ENCODE measurements at regions not wholly inside any gene's neighbourhood (a gene's known extent, or its start where the extent isn't known, plus 50 kb on each side); places are given as distances from the start of the nearest gene placed in this dataset.
"Not testable (repeated sequence)": the region's sequence is repeated elsewhere in the genome, so short reads cannot be mapped to it uniquely, and the experiment has no call there.

DNA sequence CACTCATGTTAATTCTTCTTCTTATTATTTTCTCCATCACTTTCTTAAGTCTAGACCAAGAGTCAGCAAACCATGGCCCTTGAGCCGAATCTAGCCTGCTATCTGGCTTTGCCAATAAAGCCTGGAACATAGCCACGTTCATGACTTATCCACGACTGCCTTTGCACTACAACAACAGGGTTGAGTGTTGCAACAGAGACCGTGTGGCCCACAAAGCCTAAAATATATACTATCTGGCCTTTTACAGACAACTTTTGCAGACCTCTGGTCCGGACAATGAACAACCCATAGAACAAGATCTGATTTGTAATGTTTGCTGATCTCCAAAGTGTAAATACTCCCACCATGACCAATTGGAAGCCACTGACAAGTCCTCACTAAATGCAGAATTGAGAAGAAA is 140.5 kb upstream of the CDYL start:
- TF ChIP-seq, protein P1, sequence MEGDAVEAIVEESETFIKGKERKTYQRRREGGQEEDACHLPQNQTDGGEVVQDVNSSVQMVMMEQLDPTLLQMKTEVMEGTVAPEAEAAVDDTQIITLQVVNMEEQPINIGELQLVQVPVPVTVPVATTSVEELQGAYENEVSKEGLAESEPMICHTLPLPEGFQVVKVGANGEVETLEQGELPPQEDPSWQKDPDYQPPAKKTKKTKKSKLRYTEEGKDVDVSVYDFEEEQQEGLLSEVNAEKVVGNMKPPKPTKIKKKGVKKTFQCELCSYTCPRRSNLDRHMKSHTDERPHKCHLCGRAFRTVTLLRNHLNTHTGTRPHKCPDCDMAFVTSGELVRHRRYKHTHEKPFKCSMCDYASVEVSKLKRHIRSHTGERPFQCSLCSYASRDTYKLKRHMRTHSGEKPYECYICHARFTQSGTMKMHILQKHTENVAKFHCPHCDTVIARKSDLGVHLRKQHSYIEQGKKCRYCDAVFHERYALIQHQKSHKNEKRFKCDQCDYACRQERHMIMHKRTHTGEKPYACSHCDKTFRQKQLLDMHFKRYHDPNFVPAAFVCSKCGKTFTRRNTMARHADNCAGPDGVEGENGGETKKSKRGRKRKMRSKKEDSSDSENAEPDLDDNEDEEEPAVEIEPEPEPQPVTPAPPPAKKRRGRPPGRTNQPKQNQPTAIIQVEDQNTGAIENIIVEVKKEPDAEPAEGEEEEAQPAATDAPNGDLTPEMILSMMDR (IDR thresholded peaks at IDR 0.05; ENCODE audit: insufficient read depth, low read length, missing control alignments): no peak
- H3K4me3 ChIP-seq (ENCODE audit: low read depth, low read length): no peak overlapping the region
- POLR2A ChIA-PET: no interaction called here
- no peak for DNase-seq (ENCODE audit: low read depth, low spot score)
- CTCF ChIA-PET: interaction anchor here (3.0 kb wide), 1 partner anchor 12 kb away, joined by 10 read pairs; no protein-coding TSS in a partner anchor

DNA sequence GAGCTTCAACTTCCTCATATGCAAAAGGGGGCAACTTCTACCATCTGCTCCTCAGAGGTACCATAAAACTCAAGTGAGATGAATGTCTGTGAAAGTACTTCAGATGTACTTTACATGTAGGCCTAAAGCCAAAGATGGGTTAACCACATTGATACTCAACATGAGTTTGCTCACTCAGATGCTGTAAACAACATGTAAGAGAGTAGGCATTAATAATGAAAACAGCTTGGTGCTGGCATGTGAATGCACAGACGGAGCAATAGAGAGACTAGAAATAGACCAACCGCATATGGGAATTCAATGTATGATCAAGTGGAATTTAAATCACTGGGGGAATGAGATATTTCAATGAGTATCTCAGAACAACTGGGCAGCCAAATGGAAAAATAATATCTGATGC is 143.8 kb upstream of the CDYL start:
- no peak overlapping the region for H3K4me3 ChIP-seq (ENCODE audit: low read depth, low read length)
- TF ChIP-seq, protein P1 (IDR thresholded peaks at IDR 0.05; ENCODE audit: insufficient read depth, low read length, missing control alignments): no peak
- no peak for DNase-seq (ENCODE audit: low read depth, low spot score)
- POLR2A ChIA-PET: no interaction called here
- CTCF ChIA-PET: interaction anchor here (0.7 to 1.0 kb wide), 2 partner anchors 15 to 193 kb away, joined by 3 read pairs; no protein-coding TSS in a partner anchor

DNA sequence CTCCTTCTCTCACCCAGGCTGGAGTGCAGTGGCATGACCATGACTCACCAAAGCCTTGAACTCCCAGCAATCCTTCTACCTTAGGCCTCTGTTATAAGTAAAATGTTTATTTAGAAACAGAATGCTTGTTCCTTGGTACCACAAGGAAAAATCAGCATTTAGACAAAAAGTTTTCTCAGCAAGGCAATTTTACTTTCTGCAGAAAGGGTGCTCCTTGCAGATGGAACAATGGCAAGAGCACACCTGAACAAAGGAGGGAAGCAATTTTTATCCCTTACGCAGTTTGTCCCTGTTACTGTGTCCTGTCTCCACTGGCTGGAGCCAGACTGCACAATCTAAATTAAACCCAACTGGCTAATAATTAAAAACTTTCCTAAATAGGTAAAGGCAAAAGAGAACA is 146.4 kb upstream of the CDYL start:
- H3K4me3 ChIP-seq (ENCODE audit: low read depth, low read length); CTCF ChIA-PET; DNase-seq (ENCODE audit: low read depth, low spot score); POLR2A ChIA-PET: not testable (repeated sequence)

DNA sequence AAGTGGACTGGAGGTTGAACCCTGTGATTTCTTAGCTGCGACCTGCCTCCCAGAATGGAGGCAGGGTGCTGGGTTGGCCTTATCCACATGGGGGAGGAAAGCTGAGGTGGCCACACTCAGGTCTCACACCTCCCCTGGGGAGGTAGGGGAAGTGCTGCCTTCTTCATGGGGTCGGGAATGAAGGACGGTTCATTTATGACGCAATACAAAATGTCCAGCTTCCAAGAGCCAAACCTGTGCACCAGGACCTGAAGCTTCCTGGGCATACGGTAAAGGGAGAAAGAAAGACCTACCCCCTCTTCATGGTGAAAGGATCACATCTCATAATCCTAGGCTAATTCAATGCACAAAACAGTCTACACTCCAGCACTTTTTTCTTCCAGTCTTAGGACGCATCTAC is 150.6 kb upstream of the CDYL start:
- CTCF ChIA-PET: no interaction called here
- H3K4me3 ChIP-seq (ENCODE audit: low read depth, low read length): no peak overlapping the region
- POLR2A ChIA-PET: no interaction called here
- TF ChIP-seq, protein P1 (IDR thresholded peaks at IDR 0.05; ENCODE audit: insufficient read depth, low read length, missing control alignments): no peak
- DNase-seq (ENCODE audit: low read depth, low spot score): no peak

DNA sequence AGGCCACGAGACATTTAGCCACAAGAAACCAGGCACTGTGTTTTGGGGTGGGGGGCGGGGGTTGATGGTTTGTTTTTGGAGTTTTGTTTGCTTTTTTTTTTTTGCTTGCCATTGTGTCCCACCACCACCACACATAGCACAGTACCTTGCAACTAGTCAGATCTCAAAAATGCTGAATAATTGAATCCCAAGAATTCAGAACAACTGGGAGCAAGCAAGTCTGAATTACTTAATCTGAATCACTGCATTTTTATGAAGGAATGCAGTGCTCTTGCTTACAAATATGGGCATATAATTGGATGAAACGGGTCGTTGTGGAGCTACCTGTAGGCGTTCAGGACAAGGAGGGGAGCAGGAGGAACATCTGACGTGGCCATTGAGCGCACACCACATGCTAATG is 151.5 kb upstream of the CDYL start:
- H3K4me3 ChIP-seq (ENCODE audit: low read depth, low read length): no peak overlapping the region
- CTCF ChIA-PET: interaction anchor here (0.8 kb wide), 1 partner anchor 201 kb away, joined by 3 read pairs; no protein-coding TSS in a partner anchor
- POLR2A ChIA-PET: no interaction called here
- DNase-seq (ENCODE audit: low read depth, low spot score): no peak
- TF ChIP-seq, protein P1 (IDR thresholded peaks at IDR 0.05; ENCODE audit: insufficient read depth, low read length, missing control alignments): no peak

DNA sequence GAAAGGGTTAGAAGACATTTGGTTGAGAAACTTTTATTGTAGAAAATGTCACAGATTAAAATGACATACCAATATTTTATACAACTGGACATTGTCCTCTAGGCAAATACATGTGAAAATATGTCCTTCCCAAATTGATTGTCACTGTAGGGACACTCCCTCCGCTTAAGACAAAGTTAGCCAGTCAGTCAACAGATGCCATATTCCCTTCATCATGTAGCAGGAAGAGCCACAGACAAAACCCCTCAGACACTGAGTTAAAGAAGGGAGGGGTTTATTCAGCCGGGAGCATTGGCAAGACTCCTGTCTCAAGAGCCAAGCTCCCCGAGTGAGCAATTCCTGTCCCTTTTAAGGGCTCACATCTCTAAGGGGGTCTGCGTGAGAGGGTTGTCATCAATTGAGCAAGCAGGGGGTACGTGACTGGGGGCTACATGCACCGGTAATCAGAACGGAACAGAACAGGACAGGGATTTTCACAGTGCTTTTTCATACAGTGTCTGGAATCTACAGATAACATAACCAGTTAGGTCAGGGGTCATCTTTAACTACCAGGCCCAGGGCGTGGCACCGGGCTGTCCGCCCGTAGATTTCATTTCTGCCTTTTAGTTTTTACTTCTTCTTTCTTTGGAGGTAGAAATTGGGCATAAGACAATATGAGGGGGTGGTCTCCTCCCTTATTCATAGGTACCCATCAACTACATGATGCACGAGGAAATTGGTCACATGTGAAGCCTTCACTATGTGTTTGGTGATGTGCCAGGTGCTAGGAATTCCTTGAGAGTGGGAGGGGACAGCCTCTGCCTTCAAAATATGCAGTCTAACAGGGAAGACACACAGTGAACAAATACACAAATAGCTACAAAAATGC is 155.7 kb upstream of the CDYL start:
- TF ChIP-seq, protein P1 (IDR thresholded peaks at IDR 0.05; ENCODE audit: insufficient read depth, low read length, missing control alignments): no peak
- CTCF ChIA-PET: interaction anchor here (0.7 to 1.5 kb wide), 2 partner anchors 175 to 304 kb away, joined by 3 read pairs; no protein-coding TSS in a partner anchor
- POLR2A ChIA-PET: no interaction called here
- H3K4me3 ChIP-seq (ENCODE audit: low read depth, low read length): no peak overlapping the region
- no peak for DNase-seq (ENCODE audit: low read depth, low spot score)

DNA sequence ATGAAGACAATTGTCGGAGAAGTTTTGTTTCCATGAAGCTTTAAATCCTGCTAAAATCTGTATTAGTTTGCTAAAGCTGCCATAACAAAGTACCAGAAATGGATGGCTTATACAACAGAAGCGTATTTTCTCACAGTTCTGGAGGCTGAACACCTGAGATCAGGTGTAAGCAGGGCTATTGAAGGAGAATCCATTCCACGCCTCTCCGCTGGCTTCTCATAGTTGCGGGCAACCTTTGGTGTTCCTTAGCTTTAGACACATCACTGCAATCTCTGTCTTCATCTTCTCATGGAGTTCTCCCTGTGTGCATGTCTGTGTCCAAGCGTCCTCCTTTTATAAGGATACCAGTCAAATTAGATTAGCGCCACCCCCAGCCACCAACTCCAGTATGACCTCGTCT is 159.9 kb upstream of the CDYL start:
- POLR2A ChIA-PET: no interaction called here
- CTCF ChIA-PET: no interaction called here
- TF ChIP-seq, protein P1 (IDR thresholded peaks at IDR 0.05; ENCODE audit: insufficient read depth, low read length, missing control alignments): no peak
- H3K4me3 ChIP-seq (ENCODE audit: low read depth, low read length): no peak overlapping the region
- DNase-seq (ENCODE audit: low read depth, low spot score): no peak
